IPS-11a (cell line): ENCODE measurements at regions not wholly inside any gene's neighbourhood (a gene's known extent, or its start where the extent isn't known, plus 50 kb on each side); places are given as distances from the start of the nearest gene placed in this dataset.

Experiments used
- H3K4me3 ChIP-seq: one replicate; pipeline ENCODE4 v1.5.1; 2013; ENCODE audit warnings: low read depth, low read length, control low read depth

DNA sequence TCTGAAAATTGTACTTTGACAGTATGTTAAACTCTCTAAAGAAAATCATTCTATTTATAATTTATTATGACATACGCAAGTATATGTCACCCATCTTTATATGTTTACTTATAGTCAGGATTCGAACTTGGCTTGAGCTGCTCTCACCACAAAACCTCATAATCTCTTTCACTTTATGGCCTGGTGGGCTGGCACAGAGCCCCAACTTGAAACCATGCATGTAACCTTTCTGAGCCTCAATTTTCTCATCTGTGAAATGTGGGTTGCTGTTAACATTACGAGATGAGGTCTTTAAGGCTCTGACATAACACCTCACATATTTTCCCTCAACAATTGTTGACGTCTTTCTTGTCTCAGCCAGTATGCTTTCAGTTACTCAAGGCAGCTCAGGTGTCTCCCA is 69.4 kb upstream of the PFN2 start:
- H3K4me3 ChIP-seq: no peak overlapping the region

DNA sequence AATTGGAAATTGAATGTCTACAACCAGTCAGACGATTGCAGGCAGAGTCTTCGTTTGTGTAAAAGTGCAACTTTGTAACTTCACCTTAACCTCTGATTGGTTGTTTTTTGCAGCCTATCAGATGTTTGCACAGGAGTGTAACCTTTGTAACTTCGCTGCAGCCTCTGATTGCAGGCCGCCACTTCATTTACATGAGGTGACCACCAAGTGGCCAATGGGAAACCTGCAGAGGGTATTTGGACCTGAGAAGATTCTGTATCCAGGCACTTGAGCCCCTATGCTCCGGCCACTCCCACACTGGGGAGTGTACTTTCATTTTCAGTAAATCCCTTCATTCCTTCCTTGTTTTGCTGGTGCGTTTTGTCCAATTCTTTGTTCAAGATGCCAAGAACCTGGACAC is 68.1 kb upstream of the PFN2 start:
- H3K4me3 ChIP-seq: no peak overlapping the region

DNA sequence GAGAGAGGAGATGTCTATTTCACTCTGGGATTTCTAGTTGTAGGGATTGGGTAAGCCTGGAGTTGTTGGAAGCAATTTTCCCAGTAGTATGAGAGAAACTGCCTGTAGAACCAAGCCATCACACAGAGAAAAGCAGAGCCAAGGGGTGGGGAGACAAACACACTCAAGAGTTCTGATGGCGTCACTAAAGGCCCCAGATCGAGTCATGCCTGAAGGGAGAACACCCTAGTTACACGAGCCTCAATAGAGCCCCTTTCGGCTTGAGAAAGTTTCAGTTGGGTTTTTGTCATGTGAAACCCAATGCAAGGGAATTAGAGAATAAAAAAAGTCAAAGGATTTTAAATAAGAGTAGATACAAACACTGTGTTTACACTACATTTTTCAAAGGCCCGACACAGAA is 66.1 kb upstream of the PFN2 start:
- no peak overlapping the region for H3K4me3 ChIP-seq

DNA sequence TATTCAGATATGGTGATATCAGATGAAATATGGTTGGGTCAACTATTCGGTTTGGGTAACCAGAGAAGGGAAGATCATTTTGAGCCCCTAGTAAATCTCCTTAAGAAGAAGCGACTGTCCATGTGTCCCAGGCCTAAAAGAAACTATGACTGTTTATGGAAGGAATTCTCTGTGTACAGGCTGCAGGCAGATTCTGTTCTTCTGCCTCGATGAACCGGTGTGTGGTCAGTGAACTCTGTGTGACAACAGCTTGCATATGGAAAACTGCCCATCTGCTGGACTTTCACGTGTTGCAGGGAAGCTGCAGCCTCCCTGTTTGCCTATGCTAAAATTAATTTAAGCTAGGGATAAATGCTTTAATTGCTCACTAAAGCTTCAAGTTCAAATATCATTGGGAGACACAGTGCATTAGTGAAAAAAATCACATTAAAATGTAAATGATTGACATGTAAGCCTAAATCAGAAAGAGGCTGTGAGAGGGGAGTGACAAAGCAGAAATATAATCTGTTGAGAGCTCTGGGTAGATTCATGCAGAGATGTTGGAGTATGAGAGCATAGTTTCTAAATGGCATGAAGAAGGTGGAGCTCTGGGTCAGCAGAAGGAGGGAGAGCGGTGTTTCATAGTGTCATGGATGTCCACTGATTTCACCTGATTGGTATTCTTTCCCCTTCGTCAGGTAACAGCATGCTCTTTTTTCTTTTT is 65.4 kb upstream of the PFN2 start:
- no peak overlapping the region for H3K4me3 ChIP-seq

DNA sequence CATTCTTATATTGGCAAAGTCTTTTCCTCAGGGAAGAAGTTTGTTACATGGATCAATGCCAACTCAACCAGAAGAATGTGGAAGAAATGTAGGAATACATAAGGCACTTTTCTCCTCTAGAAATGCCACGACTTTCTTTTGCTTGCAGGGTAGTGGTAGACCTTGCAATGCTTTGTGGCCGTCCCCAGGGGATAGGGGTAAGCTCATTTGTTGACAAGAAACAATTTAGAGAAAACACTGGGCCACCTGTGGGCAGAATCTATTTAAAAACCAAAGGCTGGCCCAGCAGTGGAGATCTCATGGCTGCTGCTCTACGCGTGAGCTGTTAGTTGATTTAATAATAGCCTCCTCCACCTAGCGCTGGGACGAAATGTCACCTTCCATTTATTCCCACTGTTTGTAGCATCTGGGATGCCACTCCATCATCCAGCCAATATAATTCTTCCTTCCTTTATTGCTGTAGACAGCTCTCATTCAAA is 64.6 kb upstream of the PFN2 start:
- H3K4me3 ChIP-seq: no peak overlapping the region

DNA sequence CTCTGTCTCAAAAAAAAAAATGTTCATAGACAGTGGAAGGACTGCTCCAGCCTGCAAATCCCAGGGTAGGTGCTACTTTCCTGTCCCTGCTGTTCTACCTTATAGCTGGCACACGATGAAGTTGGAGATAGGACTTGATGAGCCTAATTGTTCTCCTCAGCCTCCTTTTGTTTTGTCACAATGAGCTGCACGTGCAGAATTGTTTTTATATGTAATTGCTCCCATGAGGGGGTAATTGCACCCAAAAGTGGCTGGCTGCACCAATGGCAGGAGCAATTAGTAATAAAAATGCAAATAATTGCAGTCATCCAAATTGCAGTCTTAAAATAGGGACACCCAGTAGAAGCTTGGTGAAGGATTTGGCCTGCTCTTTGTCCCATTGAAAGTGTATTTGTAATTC is 63.0 kb upstream of the PFN2 start:
- H3K4me3 ChIP-seq: no peak overlapping the region

DNA sequence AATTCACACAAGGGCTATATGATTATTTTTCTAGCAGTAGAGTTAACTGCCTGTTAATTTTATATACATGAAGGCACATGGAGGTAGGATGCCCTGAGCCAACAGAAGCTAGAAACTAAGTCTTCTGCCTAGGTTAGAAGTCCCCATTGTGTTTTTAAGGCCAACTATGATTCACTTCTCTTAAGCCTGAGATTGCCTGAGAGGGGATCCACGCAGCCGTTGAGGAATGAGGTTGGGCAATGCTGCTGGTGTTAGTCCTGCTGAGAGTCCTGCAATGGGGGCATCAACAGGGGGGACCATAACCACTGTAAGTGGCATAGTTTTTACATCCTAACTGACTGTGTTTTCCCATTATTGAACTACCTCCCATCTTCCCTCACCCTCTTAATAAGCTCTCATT is 60.1 kb upstream of the PFN2 start:
- H3K4me3 ChIP-seq: no peak overlapping the region

DNA sequence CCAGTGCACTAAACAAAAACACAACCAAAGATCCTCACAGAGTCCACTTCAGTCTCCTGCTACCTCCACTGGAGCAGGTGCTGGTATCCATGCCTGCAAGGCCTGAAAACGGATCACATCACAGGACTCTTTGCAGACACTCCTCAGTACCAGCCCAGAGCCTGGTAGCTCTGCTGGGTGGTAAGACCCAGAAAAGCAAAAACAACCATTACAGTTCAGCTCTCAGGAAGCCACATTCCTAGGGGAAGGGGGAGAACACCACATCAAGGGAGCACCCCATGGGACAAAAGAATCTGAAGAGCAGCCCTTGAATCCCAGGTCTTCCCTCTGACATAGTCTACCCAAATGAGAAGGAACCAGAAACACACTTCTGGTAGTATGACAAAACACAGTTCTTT is 52.5 kb upstream of the PFN2 start:
- H3K4me3 ChIP-seq: no peak overlapping the region

DNA sequence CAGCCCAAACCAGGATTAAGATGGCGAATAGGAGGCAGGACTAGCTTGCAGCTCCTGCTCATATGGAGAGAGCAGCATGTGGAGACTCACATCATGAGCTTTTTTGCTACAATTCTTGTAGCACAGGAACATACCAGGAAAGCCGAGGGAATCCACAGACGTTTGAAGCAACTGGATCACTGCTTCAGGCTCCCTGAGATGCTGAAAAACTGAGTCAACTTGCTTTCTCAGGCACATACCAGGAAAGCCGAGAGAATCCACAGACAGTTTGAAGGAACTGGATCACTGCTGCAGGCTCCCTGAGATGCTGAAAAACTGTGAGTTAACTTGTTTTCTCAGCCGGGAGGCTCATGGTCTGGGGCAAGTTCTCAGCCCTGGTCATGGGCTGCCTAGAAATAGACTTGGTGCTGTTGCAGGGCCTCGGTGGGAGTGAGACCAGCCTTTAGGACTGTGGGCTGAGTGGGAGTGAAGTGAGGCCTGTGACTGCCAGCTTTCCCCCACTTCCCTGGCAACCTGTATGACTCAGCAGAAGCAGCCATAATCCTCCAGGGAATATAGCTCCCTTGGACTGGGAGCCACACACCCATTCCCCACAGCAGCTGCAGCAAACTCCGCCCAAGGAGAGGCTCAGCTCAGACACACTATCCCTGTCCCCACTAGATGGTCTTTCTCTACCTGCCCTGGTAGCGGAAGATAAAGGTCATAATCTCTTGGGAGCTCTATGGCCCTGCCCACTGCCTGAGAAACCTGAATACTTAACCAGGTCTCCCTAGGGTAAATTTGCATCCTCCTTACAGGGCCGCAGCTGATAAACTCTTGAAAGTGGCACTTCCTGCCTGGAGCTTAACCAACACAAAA is 51.9 kb upstream of the PFN2 start:
- no peak overlapping the region for H3K4me3 ChIP-seq

DNA sequence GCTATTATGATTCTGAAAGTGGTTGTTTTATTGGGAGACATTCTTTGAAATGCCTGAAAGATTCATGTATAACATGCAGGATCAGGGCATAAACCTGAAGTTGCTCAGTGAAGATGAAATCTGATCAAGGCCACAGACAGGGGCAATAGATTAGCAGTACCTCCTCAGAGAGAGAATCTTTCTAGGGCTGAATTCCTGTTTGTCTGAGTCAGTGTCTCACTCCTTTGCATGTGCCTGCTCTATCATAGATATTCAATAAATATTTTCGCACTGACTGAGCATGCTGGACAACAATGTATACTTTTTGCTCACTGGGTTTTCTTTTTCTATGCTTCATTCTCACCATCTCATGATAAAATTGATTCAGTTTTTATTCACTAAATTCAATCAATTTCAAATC is 49.8 kb upstream of the PFN2 start:
- H3K4me3 ChIP-seq: no peak overlapping the region
